ENCODE measurements at regions not wholly inside any gene's neighbourhood (a gene's known extent, or its start where the extent isn't known, plus 50 kb on each side); places are given as distances from the start of the nearest gene placed in this dataset.

- TF ChIP-seq CTCF (IDR thresholded peaks at IDR 0.05; ENCODE audit: unreplicated experiment), result no peak
- H3K4me3 Mint-ChIP-seq (ENCODE audit: low read depth), result no peak overlapping the region
- H3K27me3 Mint-ChIP-seq, result no peaks in the 10 kb centered on the region
- H3K27ac Mint-ChIP-seq, result no peak overlapping the region
- peaks cover 3% of the 10 kb centered on the region for H3K36me3 Mint-ChIP-seq (ENCODE audit: insufficient read depth)
- DNase-seq (ENCODE audit: low spot score, unreplicated experiment), result no peak
- H3K4me1 Mint-ChIP-seq (ENCODE audit: low read depth), result peaks cover 9% of the 10 kb centered on the region
- H3K9me3 Mint-ChIP-seq (ENCODE audit: low read depth), result peaks cover 38% of the 10 kb centered on the region
Measured at GRCh38 chr5:34547300-34548085, 108.6 kb upstream of the RAI14 start.

- H3K36me3 Mint-ChIP-seq (ENCODE audit: insufficient read depth), result peaks cover 3% of the 10 kb centered on the region
- no peak overlapping the region for H3K27ac Mint-ChIP-seq
- peaks cover 32% of the 10 kb centered on the region for H3K9me3 Mint-ChIP-seq (ENCODE audit: low read depth)
- no peaks in the 10 kb centered on the region for H3K27me3 Mint-ChIP-seq
- H3K4me1 Mint-ChIP-seq (ENCODE audit: low read depth), result peaks cover 9% of the 10 kb centered on the region
- no peak for DNase-seq (ENCODE audit: low spot score, unreplicated experiment)
- no peak for TF ChIP-seq CTCF (IDR thresholded peaks at IDR 0.05; ENCODE audit: unreplicated experiment)
- H3K4me3 Mint-ChIP-seq (ENCODE audit: low read depth), result no peak overlapping the region
Measured at GRCh38 chr5:34548086-34548403, 108.1 kb upstream of the RAI14 start.

- H3K36me3 Mint-ChIP-seq (ENCODE audit: insufficient read depth), result peaks cover 3% of the 10 kb centered on the region
- H3K4me3 Mint-ChIP-seq (ENCODE audit: low read depth), result no peak overlapping the region
- peaks cover 18% of the 10 kb centered on the region for H3K9me3 Mint-ChIP-seq (ENCODE audit: low read depth)
- no peak overlapping the region for H3K27ac Mint-ChIP-seq
- no peaks in the 10 kb centered on the region for H3K27me3 Mint-ChIP-seq
- no peak for DNase-seq (ENCODE audit: low spot score, unreplicated experiment)
- no peak for TF ChIP-seq CTCF (IDR thresholded peaks at IDR 0.05; ENCODE audit: unreplicated experiment)
- peaks cover 10% of the 10 kb centered on the region for H3K4me1 Mint-ChIP-seq (ENCODE audit: low read depth)
Measured at GRCh38 chr5:34550247-34550646, 105.9 kb upstream of the RAI14 start.

- Mint-ChIP-seq H3K9me3 (ENCODE audit: low read depth) (peaks cover 15% of the 10 kb centered on the region), H3K27me3 (no peaks in the 10 kb centered on the region), H3K4me3 (ENCODE audit: low read depth) (no peak overlapping the region), H3K4me1 (ENCODE audit: low read depth) (peaks cover 17% of the 10 kb centered on the region), H3K36me3 (ENCODE audit: insufficient read depth) (peaks cover 3% of the 10 kb centered on the region), H3K27ac (no peak overlapping the region)
- no peak for TF ChIP-seq CTCF (IDR thresholded peaks at IDR 0.05; ENCODE audit: unreplicated experiment)
- DNase-seq (ENCODE audit: low spot score, unreplicated experiment), result no peak
Measured at GRCh38 chr5:34550964-34551363, 105.2 kb upstream of the RAI14 start.

- no peak for TF ChIP-seq CTCF (IDR thresholded peaks at IDR 0.05; ENCODE audit: unreplicated experiment)
- no peak for DNase-seq (ENCODE audit: low spot score, unreplicated experiment)
- Mint-ChIP-seq H3K4me1 (ENCODE audit: low read depth) (peaks cover 27% of the 10 kb centered on the region), H3K9me3 (ENCODE audit: low read depth) (peaks cover 8% of the 10 kb centered on the region), H3K27me3 (no peaks in the 10 kb centered on the region), H3K4me3 (ENCODE audit: low read depth) (no peak overlapping the region), H3K36me3 (ENCODE audit: insufficient read depth) (peaks cover under 1% of the 10 kb centered on the region), H3K27ac (no peak overlapping the region)
Measured at GRCh38 chr5:34551911-34552433, 104.2 kb upstream of the RAI14 start.
